ENCODE measurements at regions not wholly inside any gene's neighbourhood (a gene's known extent, or its start where the extent isn't known, plus 50 kb on each side); places are given as distances from the start of the nearest gene placed in this dataset.
"Not testable (repeated sequence)": the region's sequence is repeated elsewhere in the genome, so short reads cannot be mapped to it uniquely, and the experiment has no call there.

- in situ Hi-C loops (cut with MboI; ENCODE audit: low pct_unique_long_range_greater_than_20kb, low sequenced_read_pairs, unreplicated experiment), result no loop called here
- no peak for DNase-seq (ENCODE audit: low spot score)
- no peak for TF ChIP-seq CTCF (IDR thresholded peaks at IDR 0.05; ENCODE audit: extremely low read depth, insufficient read depth, missing control alignments)
These were observed 128.1 kb downstream of the ATXN7L3B start for GRCh38 chr12:74665690-74666089.

- TF ChIP-seq CTCF (IDR thresholded peaks at IDR 0.05; ENCODE audit: extremely low read depth, insufficient read depth, missing control alignments), result no peak
- in situ Hi-C loops (cut with MboI; ENCODE audit: low pct_unique_long_range_greater_than_20kb, low sequenced_read_pairs, unreplicated experiment), result no loop called here
- DNase-seq (ENCODE audit: low spot score), result no peak
These were observed 133.8 kb downstream of the ATXN7L3B start for GRCh38 chr12:74671421-74671820.

GRCh38 chr12:74676955-74677354 lies 139.3 kb downstream of the ATXN7L3B start:
- in situ Hi-C loops (cut with MboI; ENCODE audit: low pct_unique_long_range_greater_than_20kb, low sequenced_read_pairs, unreplicated experiment), result not testable (repeated sequence)

GRCh38 chr12:74685385-74685784 lies 147.8 kb downstream of the ATXN7L3B start:
- TF ChIP-seq CTCF (IDR thresholded peaks at IDR 0.05; ENCODE audit: extremely low read depth, insufficient read depth, missing control alignments), result no peak
- in situ Hi-C loops (cut with MboI; ENCODE audit: low pct_unique_long_range_greater_than_20kb, low sequenced_read_pairs, unreplicated experiment), result no loop called here
- no peak for DNase-seq (ENCODE audit: low spot score)

More at GRCh38 chr12:74676955-74677354, 139.3 kb downstream of the ATXN7L3B start:
- DNase-seq (ENCODE audit: low spot score), result not testable (repeated sequence)

- in situ Hi-C loops (cut with MboI; ENCODE audit: low pct_unique_long_range_greater_than_20kb, low sequenced_read_pairs, unreplicated experiment), result no loop called here
- peak; percentile 60 for TF ChIP-seq CTCF (IDR thresholded peaks at IDR 0.05; ENCODE audit: extremely low read depth, insufficient read depth, missing control alignments)
- DNase-seq (ENCODE audit: low spot score), result no peak
These were observed 151.5 kb downstream of the ATXN7L3B start for GRCh38 chr12:74689071-74689655.

- TF ChIP-seq CTCF (IDR thresholded peaks at IDR 0.05; ENCODE audit: extremely low read depth, insufficient read depth, missing control alignments), result no peak
- in situ Hi-C loops (cut with MboI; ENCODE audit: low pct_unique_long_range_greater_than_20kb, low sequenced_read_pairs, unreplicated experiment), result no loop called here
- no peak for DNase-seq (ENCODE audit: low spot score)
These were observed 152.3 kb downstream of the ATXN7L3B start for GRCh38 chr12:74689929-74690328.

GRCh38 chr12:74719447-74719846 lies 181.8 kb downstream of the ATXN7L3B start:
- in situ Hi-C loops (cut with MboI; ENCODE audit: low pct_unique_long_range_greater_than_20kb, low sequenced_read_pairs, unreplicated experiment), result no loop called here
- DNase-seq (ENCODE audit: low spot score), result no peak
- no peak for TF ChIP-seq CTCF (IDR thresholded peaks at IDR 0.05; ENCODE audit: extremely low read depth, insufficient read depth, missing control alignments)

All from GM13977 (cell line).